DMS153 treated with DMSO at 0.1 percent for 48 hours (cell line): ENCODE measurements at regions not wholly inside any gene's neighbourhood (a gene's known extent, or its start where the extent isn't known, plus 50 kb on each side); places are given as distances from the start of the nearest gene placed in this dataset.
"Not testable (repeated sequence)": the region's sequence is repeated elsewhere in the genome, so short reads cannot be mapped to it uniquely, and the experiment has no call there.

ENCODE experiments used
- DNase-seq: peaks from one replicate; lab custom pipeline; 2025; ENCODE audit not compliant: unreplicated experiment; lab: John Stamatoyannopoulos, UW

- DNase-seq = no peak
These were observed 263.2 kb downstream of the IRS1 start for GRCh38 chr2:226536410-226536809.

GRCh38 chr2:226532976-226533375 lies 266.6 kb downstream of the IRS1 start:
- DNase-seq = not testable (repeated sequence)

- no peak for DNase-seq
These were observed 268.4 kb downstream of the IRS1 start for GRCh38 chr2:226531061-226531810.

- DNase-seq = no peak
These were observed 270.1 kb downstream of the IRS1 start for GRCh38 chr2:226529556-226529955.

- DNase-seq = no peak
These were observed 272.9 kb downstream of the IRS1 start for GRCh38 chr2:226526716-226527115.

- DNase-seq = no peak
These were observed 275.2 kb downstream of the IRS1 start for GRCh38 chr2:226524381-226524843.

GRCh38 chr2:226520723-226521122 lies 278.9 kb downstream of the IRS1 start:
- DNase-seq = no peak

- DNase-seq = no peak
These were observed 284.1 kb downstream of the IRS1 start for GRCh38 chr2:226515344-226516055.

GRCh38 chr2:226514895-226515294 lies 284.7 kb downstream of the IRS1 start:
- DNase-seq = no peak

- DNase-seq = no peak
These were observed 288.3 kb downstream of the IRS1 start for GRCh38 chr2:226511311-226511710.

GRCh38 chr2:226508683-226509082 lies 290.9 kb downstream of the IRS1 start:
- DNase-seq = no peak

GRCh38 chr2:226508005-226508404 lies 291.6 kb downstream of the IRS1 start:
- DNase-seq = no peak

GRCh38 chr2:226497146-226497909 lies 302.3 kb downstream of the IRS1 start:
- no peak for DNase-seq

- DNase-seq = no peak
These were observed 303.4 kb downstream of the IRS1 start for GRCh38 chr2:226496273-226496550.

- DNase-seq = no peak
These were observed 304.0 kb downstream of the IRS1 start for GRCh38 chr2:226495466-226496272.

GRCh38 chr2:226491112-226491511 lies 308.5 kb downstream of the IRS1 start:
- no peak for DNase-seq

GRCh38 chr2:226489775-226490541 lies 309.7 kb downstream of the IRS1 start:
- no peak for DNase-seq

GRCh38 chr2:226488034-226488433 lies 311.6 kb downstream of the IRS1 start:
- no peak for DNase-seq

- no peak for DNase-seq
These were observed 312.0 kb downstream of the IRS1 start for GRCh38 chr2:226487573-226487972.
